ENCODE measurements at regions not wholly inside any gene's neighbourhood (a gene's known extent, or its start where the extent isn't known, plus 50 kb on each side); places are given as distances from the start of the nearest gene placed in this dataset.

- WGBS: 96% methylated on average over 6 of the region's 6 CpGs
- no peak for DNase-seq (ENCODE audit: extremely low spot score)
- Histone ChIP-seq H3K36me3 (ENCODE audit: insufficient read depth) (no peaks in the 10 kb centered on the region), H3K4me3 (ENCODE audit: low read depth, low read length) (no peak overlapping the region), H3K27ac (ENCODE audit: low read depth) (no peak overlapping the region), H3K4me1 (ENCODE audit: insufficient read depth) (no peaks in the 10 kb centered on the region)
Observed at GRCh38 chr15:39058351-39059131, 493.9 kb upstream of the RASGRP1 start.

- Histone ChIP-seq H3K4me1 (ENCODE audit: insufficient read depth) (no peaks in the 10 kb centered on the region), H3K4me3 (ENCODE audit: low read depth, low read length) (no peak overlapping the region), H3K36me3 (ENCODE audit: insufficient read depth) (no peaks in the 10 kb centered on the region), H3K27ac (ENCODE audit: low read depth) (no peak overlapping the region)
- WGBS: 66% methylated on average over 4 of the region's 4 CpGs
- no peak for DNase-seq (ENCODE audit: extremely low spot score)
Observed at GRCh38 chr15:39059917-39060316, 495.3 kb upstream of the RASGRP1 start.

- Histone ChIP-seq H3K27ac (ENCODE audit: low read depth) (no peak overlapping the region), H3K4me1 (ENCODE audit: insufficient read depth) (no peaks in the 10 kb centered on the region), H3K4me3 (ENCODE audit: low read depth, low read length) (no peak overlapping the region), H3K36me3 (ENCODE audit: insufficient read depth) (no peaks in the 10 kb centered on the region)
- DNase-seq (ENCODE audit: extremely low spot score): no peak
- WGBS: 59% methylated on average over 6 of the region's 6 CpGs
Observed at GRCh38 chr15:39061952-39062464, 497.4 kb upstream of the RASGRP1 start.

- WGBS: 58% methylated on average over 3 of the region's 3 CpGs
- no peaks in the 10 kb centered on the region for H3K36me3 ChIP-seq (ENCODE audit: insufficient read depth)
Observed at GRCh38 chr15:39066677-39067076, 502.1 kb upstream of the RASGRP1 start.

GRCh38 chr15:39074341-39074985, 506.4 kb upstream of the THBS1 start:
- Histone ChIP-seq H3K27ac (ENCODE audit: low read depth) (no peak overlapping the region), H3K4me3 (ENCODE audit: low read depth, low read length) (no peak overlapping the region), H3K36me3 (ENCODE audit: insufficient read depth) (no peaks in the 10 kb centered on the region), H3K4me1 (ENCODE audit: insufficient read depth) (no peaks in the 10 kb centered on the region)
- DNase-seq (ENCODE audit: extremely low spot score): no peak
- WGBS: 80% methylated on average over 5 of the region's 5 CpGs

More at GRCh38 chr15:39066677-39067076, 502.1 kb upstream of the RASGRP1 start:
- Histone ChIP-seq H3K4me3 (ENCODE audit: low read depth, low read length) (no peak overlapping the region), H3K27ac (ENCODE audit: low read depth) (no peak overlapping the region), H3K4me1 (ENCODE audit: insufficient read depth) (no peaks in the 10 kb centered on the region)
- DNase-seq (ENCODE audit: extremely low spot score): no peak

GRCh38 chr15:39075311-39075710, 505.6 kb upstream of the THBS1 start:
- Histone ChIP-seq H3K4me3 (ENCODE audit: low read depth, low read length) (no peak overlapping the region), H3K4me1 (ENCODE audit: insufficient read depth) (no peaks in the 10 kb centered on the region), H3K27ac (ENCODE audit: low read depth) (no peak overlapping the region), H3K36me3 (ENCODE audit: insufficient read depth) (no peaks in the 10 kb centered on the region)
- DNase-seq (ENCODE audit: extremely low spot score): no peak
- WGBS: 27% methylated on average over 3 of the region's 3 CpGs

- 58% methylated on average over 7 of the region's 7 CpGs for WGBS
- H3K36me3 ChIP-seq (ENCODE audit: insufficient read depth): no peaks in the 10 kb centered on the region
- no peaks in the 10 kb centered on the region for H3K4me1 ChIP-seq (ENCODE audit: insufficient read depth)
- H3K27ac ChIP-seq (ENCODE audit: low read depth): no peak overlapping the region
- no peak overlapping the region for H3K4me3 ChIP-seq (ENCODE audit: low read depth, low read length)
- DNase-seq (ENCODE audit: extremely low spot score): no peak
Observed at GRCh38 chr15:39075756-39076341, 505.0 kb upstream of the THBS1 start.

- Histone ChIP-seq H3K27ac (ENCODE audit: low read depth) (no peak overlapping the region), H3K4me3 (ENCODE audit: low read depth, low read length) (no peak overlapping the region), H3K4me1 (ENCODE audit: insufficient read depth) (no peaks in the 10 kb centered on the region), H3K36me3 (ENCODE audit: insufficient read depth) (no peaks in the 10 kb centered on the region)
- no peak for DNase-seq (ENCODE audit: extremely low spot score)
- WGBS: 81% methylated on average over 3 of the region's 3 CpGs
Observed at GRCh38 chr15:39078026-39078425, 502.9 kb upstream of the THBS1 start.

- no peaks in the 10 kb centered on the region for H3K4me1 ChIP-seq (ENCODE audit: insufficient read depth)
- 62% methylated on average over 6 of the region's 6 CpGs for WGBS
- no peak overlapping the region for H3K27ac ChIP-seq (ENCODE audit: low read depth)
- DNase-seq (ENCODE audit: extremely low spot score): no peak
- H3K4me3 ChIP-seq (ENCODE audit: low read depth, low read length): no peak overlapping the region
- H3K36me3 ChIP-seq (ENCODE audit: insufficient read depth): no peaks in the 10 kb centered on the region
Observed at GRCh38 chr15:39079296-39079847, 501.5 kb upstream of the THBS1 start.

- H3K4me1 ChIP-seq (ENCODE audit: insufficient read depth): no peaks in the 10 kb centered on the region
- no peak overlapping the region for H3K4me3 ChIP-seq (ENCODE audit: low read depth, low read length)
- no peak for DNase-seq (ENCODE audit: extremely low spot score)
- 86% methylated on average over 2 of the region's 2 CpGs for WGBS
- H3K36me3 ChIP-seq (ENCODE audit: insufficient read depth): no peaks in the 10 kb centered on the region
- H3K27ac ChIP-seq (ENCODE audit: low read depth): no peak overlapping the region
Observed at GRCh38 chr15:39083213-39083612, 497.7 kb upstream of the THBS1 start.

GRCh38 chr15:39084674-39085530, 496.0 kb upstream of the THBS1 start:
- no peaks in the 10 kb centered on the region for H3K36me3 ChIP-seq (ENCODE audit: insufficient read depth)
- H3K4me1 ChIP-seq (ENCODE audit: insufficient read depth): no peaks in the 10 kb centered on the region
- peak; percentile 26 for DNase-seq (ENCODE audit: extremely low spot score)
- H3K27ac ChIP-seq (ENCODE audit: low read depth): peak overlapping the region; percentile 2
- WGBS: 23% methylated on average over 12 of the region's 12 CpGs
- no peak overlapping the region for H3K4me3 ChIP-seq (ENCODE audit: low read depth, low read length)

- H3K27ac ChIP-seq (ENCODE audit: low read depth): no peak overlapping the region
- WGBS: 78% methylated on average over 5 of the region's 5 CpGs
Observed at GRCh38 chr15:39086641-39087040, 494.2 kb upstream of the THBS1 start.

GRCh38 chr15:39088156-39088555, 492.7 kb upstream of the THBS1 start:
- no peak for DNase-seq (ENCODE audit: extremely low spot score)
- H3K27ac ChIP-seq (ENCODE audit: low read depth): no peak overlapping the region
- 55% methylated on average over 1 of the region's 1 CpG for WGBS
- no peaks in the 10 kb centered on the region for H3K4me1 ChIP-seq (ENCODE audit: insufficient read depth)
- no peak overlapping the region for H3K4me3 ChIP-seq (ENCODE audit: low read depth, low read length)
- H3K36me3 ChIP-seq (ENCODE audit: insufficient read depth): no peaks in the 10 kb centered on the region

More at GRCh38 chr15:39086641-39087040, 494.2 kb upstream of the THBS1 start:
- no peak for DNase-seq (ENCODE audit: extremely low spot score)
- no peak overlapping the region for H3K4me3 ChIP-seq (ENCODE audit: low read depth, low read length)
- no peaks in the 10 kb centered on the region for H3K36me3 ChIP-seq (ENCODE audit: insufficient read depth)
- H3K4me1 ChIP-seq (ENCODE audit: insufficient read depth): no peaks in the 10 kb centered on the region

Measured in urinary bladder (tissue), 3 donors.